Liver (tissue), 8 donors: ENCODE measurements at regions not wholly inside any gene's neighbourhood (a gene's known extent, or its start where the extent isn't known, plus 50 kb on each side); places are given as distances from the start of the nearest gene placed in this dataset.

ENCODE experiments used
- DNase-seq: peaks from one replicate; pipeline ENCODE4 v3.0.0-alpha.2; 2017; ENCODE audit warnings: low spot score
- H3K27ac ChIP-seq, 2 donors: one replicate each; pipeline ENCODE4 v1.7.0; 2013; ENCODE audit warnings: inconsistent platforms in 2 of 2, low read length in 2 of 2, control low read depth in 1 of 2, low read depth in 1 of 2, mild to moderate bottlenecking in 1 of 2
- H3K27me3 ChIP-seq, 4 donors: one replicate each; pipeline versions ENCODE4 v1.6.1 to v1.7.0; 2013; ENCODE audit warnings: low read length in 3 of 4, inconsistent platforms in 1 of 4, mild to moderate bottlenecking in 1 of 4, moderate library complexity in 1 of 4; ENCODE audit not compliant: control insufficient read depth in 4 of 4, insufficient read depth in 4 of 4
- H3K36me3 ChIP-seq, 4 donors: one replicate each; pipeline versions ENCODE4 v1.6.1 to v1.7.0; 2013; ENCODE audit warnings: low read length in 3 of 4, mild to moderate bottlenecking in 3 of 4, low read depth in 1 of 4, moderate library complexity in 1 of 4; ENCODE audit not compliant: control insufficient read depth in 4 of 4, insufficient read depth in 3 of 4
- H3K4me1 ChIP-seq, 4 donors: one replicate each; pipeline versions ENCODE4 v1.6.1 to v1.7.0; 2013; ENCODE audit warnings: low read length in 3 of 4, mild to moderate bottlenecking in 3 of 4, moderate library complexity in 1 of 4; ENCODE audit not compliant: control insufficient read depth in 4 of 4, insufficient read depth in 4 of 4
- H3K4me3 ChIP-seq, 3 donors: one replicate each; pipeline versions ENCODE4 v1.6.1 to v1.7.0; 2013; ENCODE audit warnings: low read length in 3 of 3, control low read depth in 1 of 3, low read depth in 1 of 3, mild to moderate bottlenecking in 1 of 3
- H3K9ac ChIP-seq, 2 donors: one replicate each; pipeline ENCODE4 v1.7.0; 2013; ENCODE audit warnings: low read length in 2 of 2, mild to moderate bottlenecking in 2 of 2, moderate library complexity in 2 of 2, control low read depth in 1 of 2, low read depth in 1 of 2
- H3K9me3 ChIP-seq, 4 donors: one replicate each; pipeline versions ENCODE4 v1.6.1 to v1.7.0; 2013; ENCODE audit warnings: low read length in 3 of 4; ENCODE audit not compliant: control insufficient read depth in 4 of 4
- ATF3 ChIP-seq: IDR thresholded peaks from 2 replicates; pipeline ENCODE4 v1.6.1; 2016; ENCODE audit warnings: antibody characterized with exemption
- CTCF ChIP-seq: fragments of 150-350 bp; IDR thresholded peaks from 2 replicates; pipeline ENCODE4 v1.5.1; 2017; ENCODE audit warnings: improper control_type of control experiment, low read depth, low read length; ENCODE audit not compliant: missing input control
- EGR1 ChIP-seq, 2 donors: IDR thresholded peaks; 2 replicates each; pipeline ENCODE4 v1.6.1; 2016 to 2018; ENCODE audit warnings: antibody characterized with exemption in 2 of 2, low read depth in 2 of 2
- FOXA1 ChIP-seq: IDR thresholded peaks from 2 replicates; pipeline ENCODE4 v1.6.1; 2016; ENCODE audit warnings: antibody characterized with exemption
- FOXA2 ChIP-seq: IDR thresholded peaks from 2 replicates; pipeline ENCODE4 v1.6.1; 2016; ENCODE audit warnings: antibody characterized with exemption
- GABPA ChIP-seq, 2 donors: IDR thresholded peaks in 1 of 2; conservative IDR thresholded peaks in 1 of 2; 2 replicates each; pipeline ENCODE4 v1.6.1; 2016; ENCODE audit warnings: antibody characterized with exemption in 2 of 2, mild to moderate bottlenecking in 1 of 2, moderate library complexity in 1 of 2
- HNF4A ChIP-seq, 2 donors: conservative IDR thresholded peaks; 2 replicates each; pipeline ENCODE4 v1.6.1; 2016; ENCODE audit warnings: antibody characterized with exemption in 2 of 2, mild to moderate bottlenecking in 2 of 2
- HNF4G ChIP-seq: IDR thresholded peaks from 2 replicates; pipeline ENCODE4 v1.6.1; 2016; ENCODE audit warnings: antibody characterized with exemption
- JUND ChIP-seq, 2 donors: IDR thresholded peaks; 2 replicates each; pipeline ENCODE4 v1.6.1; 2016; ENCODE audit warnings: antibody characterized with exemption in 2 of 2
- MAX ChIP-seq: IDR thresholded peaks from 2 replicates; pipeline ENCODE4 v1.6.1; 2016; ENCODE audit warnings: antibody characterized with exemption
- NR2F2 ChIP-seq: IDR thresholded peaks from 2 replicates; pipeline ENCODE4 v1.6.1; 2016; ENCODE audit warnings: antibody characterized with exemption
- RAD21 ChIP-seq, 2 donors: IDR thresholded peaks; 2 replicates each; pipeline ENCODE4 v1.6.1; 2016; ENCODE audit warnings: antibody characterized with exemption in 2 of 2, mild to moderate bottlenecking in 2 of 2
- REST ChIP-seq: IDR thresholded peaks from 2 replicates; pipeline ENCODE4 v1.6.1; 2016; ENCODE audit warnings: antibody characterized with exemption, mild to moderate bottlenecking
- RXRA ChIP-seq, 2 donors: IDR thresholded peaks; 2 replicates each; pipeline ENCODE4 v1.6.1; 2017 to 2018; ENCODE audit warnings: antibody characterized with exemption in 2 of 2, mild to moderate bottlenecking in 1 of 2
- TAF1 ChIP-seq: conservative IDR thresholded peaks from 2 replicates; pipeline ENCODE4 v1.6.1; 2016; ENCODE audit warnings: antibody characterized with exemption, mild to moderate bottlenecking
- YY1 ChIP-seq: IDR thresholded peaks from 2 replicates; pipeline ENCODE4 v1.6.1; 2016; ENCODE audit warnings: antibody characterized with exemption, mild to moderate bottlenecking
- ZBTB33 ChIP-seq: IDR thresholded peaks from 2 replicates; pipeline ENCODE4 v1.6.1; 2016; ENCODE audit warnings: antibody characterized with exemption
- WGBS: extraction: QIAGEN DNeasy Blood & Tissue Kit; methylation state at CpG from one replicate; pipeline ENCODE4 v1.1.7; 2013; 5-methylcytosine and 5-hydroxymethylcytosine counted together
- donor health status: healthy.
- donor health status: healthy.
- donor health status: healthy.
- donor health status: healthy.
- donor health status: healthy.

GRCh38 chr3:30259730-30260129 lies 346.7 kb upstream of the TGFBR2 start:
- no peak overlapping the region for H3K4me3 ChIP-seq
- TF ChIP-seq HNF4G = no peak
- no peak for TF ChIP-seq HNF4A (conservative IDR thresholded peaks at IDR 0.05)
- TF ChIP-seq YY1 = no peak
- TF ChIP-seq TAF1 = no peak
- no peak for TF ChIP-seq CTCF
- TF ChIP-seq GABPA (IDR thresholded peaks at IDR 0.05 in 1 of 2, conservative IDR thresholded peaks at IDR 0.05 in 1 of 2) = no peak
- no peak for TF ChIP-seq FOXA1
- no peak for TF ChIP-seq MAX
- no peak for TF ChIP-seq RAD21 (IDR thresholded peaks at IDR 0.05)
- no peak for TF ChIP-seq JUND (IDR thresholded peaks at IDR 0.05)
- H3K4me1 ChIP-seq = peaks cover 0 to 8% (median 1%) of the 10 kb centered on the region in 4 donors
- no peaks in the 10 kb centered on the region for H3K36me3 ChIP-seq
- H3K9me3 ChIP-seq = no peaks in the 10 kb centered on the region
- no peak overlapping the region for H3K9ac ChIP-seq
- WGBS = 92% methylated on average over 2 of the region's 2 CpGs
- no peak overlapping the region for H3K27ac ChIP-seq
- H3K27me3 ChIP-seq = no peaks in the 10 kb centered on the region
- no peak for DNase-seq

- TF ChIP-seq YY1 (no peak), MAX (no peak), RXRA (IDR thresholded peaks at IDR 0.05) (no peak), FOXA2 (no peak), ZBTB33 (no peak), RAD21 (IDR thresholded peaks at IDR 0.05) (no peak), NR2F2 (no peak), EGR1 (IDR thresholded peaks at IDR 0.05; ENCODE audit: low read depth in 2 of 2) (no peak), HNF4A (conservative IDR thresholded peaks at IDR 0.05) (no peak), TAF1 (no peak), CTCF (no peak), REST (no peak), ATF3 (no peak)
- no peak overlapping the region for H3K27ac ChIP-seq
- WGBS = 80% methylated on average over 3 of the region's 3 CpGs
- no peaks in the 10 kb centered on the region for H3K36me3 ChIP-seq
- H3K9ac ChIP-seq = no peak overlapping the region
- H3K4me1 ChIP-seq = peaks cover 0 to 8% (median 1%) of the 10 kb centered on the region in 4 donors
- H3K27me3 ChIP-seq = no peaks in the 10 kb centered on the region
- H3K4me3 ChIP-seq = no peak overlapping the region
- H3K9me3 ChIP-seq = no peaks in the 10 kb centered on the region
- no peak for DNase-seq
Measured at GRCh38 chr3:30260762-30261161, 345.6 kb upstream of the TGFBR2 start.
